A549 (cell line): ENCODE measurements at regions not wholly inside any gene's neighbourhood (a gene's known extent, or its start where the extent isn't known, plus 50 kb on each side); places are given as distances from the start of the nearest gene placed in this dataset.

Experiments used
- ATAC-seq, 2 experiments: fragments of 200-7000 bp in 1 of 2; fragments of >200 bp in 1 of 2; cut with Nextera tagmentation in 1 of 2; cut with Tn5 transposase in 1 of 2; 3 replicates each; pipeline versions ENCODE4 v1.8.0 to v1.9.1; 2018 to 2020; ENCODE audit warnings: mild to moderate bottlenecking in 1 of 2, moderate library complexity in 1 of 2
- CTCF ChIA-PET: fragments of 300-600 bp; sonication (Branson Sonifier 250); formaldehyde crosslinking; extraction: SDS; loops from one replicate; lab custom pipeline; 2021; ENCODE audit warnings: antibody characterized with exemption, inconsistent platforms; lab: Yijun Ruan, JAX
- POLR2A ChIA-PET: fragments of 350-600 bp; formaldehyde crosslinking; extraction: SDS; loops from one replicate; lab custom pipeline; 2021; ENCODE audit warnings: antibody characterized with exemption, inconsistent platforms; lab: Yijun Ruan, JAX
- DNase-seq, 2 experiments: peaks; one replicate each; pipeline versions ENCODE4 v3.0.0 to v3.0.0-alpha.2; 2011 to 2016; ENCODE audit warnings: low read depth in 1 of 2, low spot score in 1 of 2
- FAIRE-seq: peaks from 2 replicates; lab custom pipeline; 2011; peaks lifted over from hg19 to GRCh38; lab: Jason Lieb, UNC
- H3K27ac ChIP-seq, 2 experiments: fragments of >200 bp; sonication (Bioruptor Twin); formaldehyde crosslinking; 3 replicates each; pipeline ENCODE4 v1.5.1; 2016 to 2017
- H3K4me1 ChIP-seq: fragments of >200 bp; sonication (Bioruptor Twin); formaldehyde crosslinking; 3 replicates; pipeline ENCODE4 v1.6.1; 2016
- H3K4me2 ChIP-seq: fragments of >200 bp; sonication (Bioruptor Twin); formaldehyde crosslinking; 3 replicates; pipeline ENCODE4 v1.6.1; 2016
- H3K4me3 ChIP-seq: fragments of >200 bp; sonication (Bioruptor Twin); formaldehyde crosslinking; 3 replicates; pipeline ENCODE4 v1.5.1; 2016
- H3K9me3 ChIP-seq: fragments of >200 bp; sonication (Bioruptor Twin); formaldehyde crosslinking; 3 replicates; pipeline ENCODE4 v1.6.1; 2016
- BCL3 ChIP-seq: fragments of >200 bp; sonication (Bioruptor Twin); formaldehyde crosslinking; IDR thresholded peaks from 3 replicates; pipeline ENCODE4 v1.6.1; 2016
- CHD2 ChIP-seq: fragments of 150-350 bp; IDR thresholded peaks from 2 replicates; pipeline ENCODE4 v1.6.1; 2014; ENCODE audit warnings: low read length; ENCODE audit not compliant: partially characterized antibody
- EHF ChIP-seq: fragments of 250-450 bp; sonication (Bioruptor Pico); IDR thresholded peaks from 2 replicates; pipeline ENCODE4 v1.5.0; 2020; ENCODE audit warnings: mild to moderate bottlenecking
- ESRRA ChIP-seq: fragments of 150-350 bp; IDR thresholded peaks from 2 replicates; pipeline ENCODE4 v1.6.1; 2014; ENCODE audit warnings: mild to moderate bottlenecking, low read length, borderline replicate concordance
- FOSL2 ChIP-seq, 2 experiments: fragments of 450-650 bp in 1 of 2; fragments of >200 bp in 1 of 2; sonication (Bioruptor Twin) in 1 of 2; formaldehyde crosslinking; IDR thresholded peaks; 2 replicates each; pipeline versions ENCODE4 v1.5.0 to v1.6.1; 2016 to 2020; ENCODE audit warnings: mild to moderate bottlenecking in 1 of 2, moderate library complexity in 1 of 2
- HDAC2 ChIP-seq: fragments of 200-600 bp; sonication (generic); IDR thresholded peaks from 2 replicates; pipeline ENCODE4 v1.6.1; 2016
- HES2 ChIP-seq: fragments of >200 bp; sonication (Bioruptor Twin); formaldehyde crosslinking; IDR thresholded peaks from 2 replicates; pipeline ENCODE4 v1.6.1; 2016
- HEYL ChIP-seq: fragments of 250-450 bp; sonication (Bioruptor Pico); IDR thresholded peaks from 2 replicates; pipeline ENCODE4 v1.8.0; 2021; ENCODE audit warnings: mild to moderate bottlenecking, moderate library complexity
- HOXA7 ChIP-seq: fragments of 250-450 bp; sonication (Bioruptor Pico); IDR thresholded peaks from 2 replicates; pipeline ENCODE4 v1.5.0; 2020; ENCODE audit warnings: mild to moderate bottlenecking, moderate library complexity
- JUNB ChIP-seq: fragments of >200 bp; sonication (Bioruptor Twin); formaldehyde crosslinking; IDR thresholded peaks from 2 replicates; pipeline ENCODE4 v1.6.1; 2016
- KDM1A ChIP-seq: fragments of 200-600 bp; sonication (generic); IDR thresholded peaks from 2 replicates; pipeline ENCODE4 v1.6.1; 2016; ENCODE audit warnings: low read depth, mild to moderate bottlenecking
- MAFK ChIP-seq: fragments of 450-650 bp; IDR thresholded peaks from 2 replicates; pipeline ENCODE4 v1.6.1; 2014; ENCODE audit not compliant: partially characterized antibody
- MAZ ChIP-seq: fragments of 150-350 bp; IDR thresholded peaks from 2 replicates; pipeline ENCODE4 v1.6.1; 2014; ENCODE audit warnings: antibody characterized with exemption, low read depth, low read length, borderline replicate concordance
- NFE2L2 ChIP-seq: fragments of 150-350 bp; conservative IDR thresholded peaks from 2 replicates; pipeline ENCODE4 v1.6.1; 2014; ENCODE audit warnings: low read length
- NPAS2 ChIP-seq: fragments of 250-450 bp; sonication (Bioruptor Pico); IDR thresholded peaks from 2 replicates; pipeline ENCODE4 v1.8.0; 2022; ENCODE audit warnings: mild to moderate bottlenecking, moderate library complexity, borderline replicate concordance
- PHF8 ChIP-seq: fragments of 200-600 bp; sonication (generic); IDR thresholded peaks from 2 replicates; pipeline ENCODE4 v1.6.1; 2016; ENCODE audit warnings: low read depth, mild to moderate bottlenecking, antibody characterized with exemption, moderate library complexity, borderline replicate concordance
- POLR2AphosphoS2 ChIP-seq: conservative IDR thresholded peaks from 2 replicates; pipeline ENCODE4 v1.6.1; 2012; ENCODE audit warnings: low read length, improper control_type of control experiment, inconsistent platforms
- RARB ChIP-seq: fragments of 250-450 bp; sonication (Bioruptor Pico); IDR thresholded peaks from 2 replicates; pipeline ENCODE4 v1.8.0; 2021; ENCODE audit warnings: mild to moderate bottlenecking, moderate library complexity
- RFX5 ChIP-seq: fragments of 450-650 bp; IDR thresholded peaks from 2 replicates; pipeline ENCODE4 v1.7.1; 2014; ENCODE audit warnings: antibody characterized with exemption, mild to moderate bottlenecking, moderate library complexity
- TP53 ChIP-seq: fragments of 250-450 bp; sonication (Bioruptor Pico); IDR thresholded peaks from 2 replicates; pipeline ENCODE4 v1.5.0; 2021; ENCODE audit warnings: mild to moderate bottlenecking, moderate library complexity
- ZFP36 ChIP-seq: fragments of 450-650 bp; IDR thresholded peaks from 2 replicates; pipeline ENCODE4 v1.6.1; 2014; ENCODE audit warnings: borderline replicate concordance; ENCODE audit not compliant: partially characterized antibody
- ZSCAN20 ChIP-seq: fragments of 250-450 bp; sonication (Bioruptor Pico); IDR thresholded peaks from 2 replicates; pipeline ENCODE4 v1.8.0; 2022; ENCODE audit warnings: mild to moderate bottlenecking, moderate library complexity
- WGBS: methylation state at CpG from one replicate; pipeline ENCODE4 v1.1.6; 2017; ENCODE audit errors: missing lambda C conversion rate; 5-methylcytosine and 5-hydroxymethylcytosine counted together
- TF ChIP-seq, protein P1 (sequence below): IDR thresholded peaks from 2 replicates; pipeline ENCODE4 v1.6.1; 2012
- TF ChIP-seq, protein P2 (sequence below): fragments of 450-650 bp; IDR thresholded peaks from 2 replicates; pipeline ENCODE4 v1.6.1; 2014; ENCODE audit warnings: antibody characterized with exemption

DNA sequence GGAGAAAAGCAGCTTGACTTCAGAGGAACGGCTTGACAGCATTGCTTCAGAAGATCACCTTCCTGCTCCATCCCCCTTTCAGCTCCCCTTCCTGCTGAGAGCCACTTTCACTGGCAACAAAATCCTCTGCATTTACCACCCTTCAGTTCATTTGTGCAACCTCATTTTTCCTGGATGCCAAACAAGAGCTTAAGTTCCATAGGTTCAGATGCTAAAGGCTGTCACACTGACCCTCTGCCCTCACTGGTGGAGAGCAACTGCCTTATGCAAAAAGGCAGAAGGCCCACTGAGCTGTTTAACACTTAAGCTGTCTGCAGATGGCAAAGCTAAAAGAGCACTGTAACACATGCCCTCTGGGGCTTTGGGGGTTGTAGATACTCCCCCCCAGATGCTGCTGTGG, 131.2 kb upstream of the SPACA1 start:
- CTCF ChIA-PET, result no interaction called here
- FAIRE-seq (no peak), ATAC-seq (no peak), DNase-seq (no peak)
- Histone ChIP-seq H3K4me3 (no peak overlapping the region), H3K27ac (no peak overlapping the region), H3K9me3 (no peaks in the 10 kb centered on the region), H3K4me2 (no peak overlapping the region), H3K4me1 (no peaks in the 10 kb centered on the region)
- POLR2A ChIA-PET, result no interaction called here
- TF ChIP-seq, protein P1, sequence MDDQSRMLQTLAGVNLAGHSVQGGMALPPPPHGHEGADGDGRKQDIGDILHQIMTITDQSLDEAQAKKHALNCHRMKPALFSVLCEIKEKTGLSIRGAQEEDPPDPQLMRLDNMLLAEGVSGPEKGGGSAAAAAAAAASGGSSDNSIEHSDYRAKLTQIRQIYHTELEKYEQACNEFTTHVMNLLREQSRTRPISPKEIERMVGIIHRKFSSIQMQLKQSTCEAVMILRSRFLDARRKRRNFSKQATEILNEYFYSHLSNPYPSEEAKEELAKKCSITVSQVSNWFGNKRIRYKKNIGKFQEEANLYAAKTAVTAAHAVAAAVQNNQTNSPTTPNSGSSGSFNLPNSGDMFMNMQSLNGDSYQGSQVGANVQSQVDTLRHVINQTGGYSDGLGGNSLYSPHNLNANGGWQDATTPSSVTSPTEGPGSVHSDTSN, result no peak
- no peak for TF ChIP-seq ZSCAN20 (CRISPR knock-in tag)
- TF ChIP-seq HOXA7 (CRISPR knock-in tag), result no peak
- TF ChIP-seq CHD2, result no peak
- TF ChIP-seq MAFK, result no peak
- TF ChIP-seq HDAC2, result no peak
- TF ChIP-seq RFX5, result no peak
- no peak for TF ChIP-seq NPAS2 (CRISPR knock-in tag)
- no peak for TF ChIP-seq HES2
- TF ChIP-seq EHF (CRISPR knock-in tag), result no peak
- TF ChIP-seq KDM1A, result no peak
- no peak for TF ChIP-seq NFE2L2
- TF ChIP-seq POLR2AphosphoS2, result no peak
- TF ChIP-seq HEYL (CRISPR knock-in tag), result no peak
- no peak for TF ChIP-seq PHF8
- TF ChIP-seq JUNB, result no peak
- no peak for TF ChIP-seq TP53 (CRISPR knock-in tag)
- 80% methylated on average over 1 of the region's 1 CpG for WGBS

DNA sequence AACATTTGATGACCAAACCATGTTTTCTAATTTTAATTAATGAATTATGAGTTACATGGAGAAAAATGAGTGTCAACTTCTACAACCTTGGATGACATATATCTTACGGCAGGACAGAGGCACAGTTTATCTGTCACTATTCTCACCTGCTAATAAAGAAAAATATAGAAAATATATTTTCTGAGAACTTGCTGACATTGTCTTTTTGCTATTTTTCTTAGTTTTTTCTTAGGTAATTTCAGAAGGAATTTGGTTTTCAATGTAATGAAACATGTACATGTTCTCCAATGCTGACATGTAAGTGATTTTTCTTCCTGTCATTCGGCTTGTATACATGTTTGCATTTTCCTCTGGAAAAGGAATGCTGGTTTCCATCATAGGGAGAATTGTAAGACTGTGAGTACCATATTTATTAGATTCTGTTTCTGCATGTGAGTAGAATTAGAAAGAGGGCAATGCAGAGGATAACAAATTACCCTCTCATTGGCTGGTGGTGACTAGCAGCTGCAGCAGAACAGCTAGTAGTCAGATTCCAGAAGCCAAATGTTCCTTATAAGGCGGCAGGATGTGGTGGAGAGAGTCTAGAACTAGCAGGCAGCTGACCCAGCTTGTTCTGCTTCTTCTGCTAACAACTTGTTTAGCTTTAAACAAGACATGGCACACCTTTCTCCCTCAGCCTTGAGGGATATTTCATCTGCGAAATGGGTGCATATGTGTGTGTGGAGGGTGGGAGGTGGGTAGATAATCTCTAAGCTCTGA, 132.8 kb upstream of the SPACA1 start:
- Histone ChIP-seq H3K4me1 (no peaks in the 10 kb centered on the region), H3K27ac (no peak overlapping the region), H3K4me3 (no peak overlapping the region), H3K9me3 (no peaks in the 10 kb centered on the region), H3K4me2 (no peak overlapping the region)
- WGBS, result 81% methylated on average over 4 of the region's 4 CpGs
- peak; percentile 40 for TF ChIP-seq MAFK
- TF ChIP-seq, protein P2, sequence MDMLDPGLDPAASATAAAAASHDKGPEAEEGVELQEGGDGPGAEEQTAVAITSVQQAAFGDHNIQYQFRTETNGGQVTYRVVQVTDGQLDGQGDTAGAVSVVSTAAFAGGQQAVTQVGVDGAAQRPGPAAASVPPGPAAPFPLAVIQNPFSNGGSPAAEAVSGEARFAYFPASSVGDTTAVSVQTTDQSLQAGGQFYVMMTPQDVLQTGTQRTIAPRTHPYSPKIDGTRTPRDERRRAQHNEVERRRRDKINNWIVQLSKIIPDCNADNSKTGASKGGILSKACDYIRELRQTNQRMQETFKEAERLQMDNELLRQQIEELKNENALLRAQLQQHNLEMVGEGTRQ, result no peak
- ATAC-seq (no peak), FAIRE-seq (no peak), DNase-seq (no peak)
- ChIA-PET POLR2A (no interaction called here), CTCF (no interaction called here)

GRCh38 chr6:87913974-87914373, 133.7 kb upstream of the SPACA1 start:
- H3K4me1 ChIP-seq, result no peaks in the 10 kb centered on the region
- H3K4me2 ChIP-seq, result no peak overlapping the region
- DNase-seq (no peak), FAIRE-seq (no peak), ATAC-seq (no peak)
- H3K27ac ChIP-seq, result no peak overlapping the region
- POLR2A ChIA-PET, result no interaction called here
- TF ChIP-seq ZSCAN20 (CRISPR knock-in tag), result no peak
- no peak for TF ChIP-seq ZFP36
- TF ChIP-seq FOSL2 (IDR thresholded peaks at IDR 0.05), result no peak
- no peak for TF ChIP-seq FOSL2 (CRISPR knock-in tag; IDR thresholded peaks at IDR 0.05)
- TF ChIP-seq MAZ, result no peak
- TF ChIP-seq RARB (CRISPR knock-in tag), result no peak
- TF ChIP-seq EHF (CRISPR knock-in tag), result no peak
- TF ChIP-seq ESRRA, result no peak
- no peak for TF ChIP-seq BCL3
- no peak overlapping the region for H3K4me3 ChIP-seq
- 70% methylated on average over 6 of the region's 6 CpGs for WGBS
- CTCF ChIA-PET, result no interaction called here
- no peaks in the 10 kb centered on the region for H3K9me3 ChIP-seq
